ENCODE measurements at regions not wholly inside any gene's neighbourhood (a gene's known extent, or its start where the extent isn't known, plus 50 kb on each side); places are given as distances from the start of the nearest gene placed in this dataset.

GRCh38 chr1:148263128-148263905, 111.2 kb upstream of the NBPF11 start:
- TF ChIP-seq ATF2 (CRISPR knock-in tag; IDR thresholded peaks at IDR 0.05; ENCODE audit: borderline replicate concordance, low read depth) (peak; percentile 90), CTCF (IDR thresholded peaks at IDR 0.05) (no peak), NR3C1 (CRISPR knock-in tag; conservative IDR thresholded peaks at IDR 0.05; ENCODE audit: low read depth) (peak; percentile 97), SMAD4 (CRISPR knock-in tag; IDR thresholded peaks at IDR 0.05) (peak; percentile 89), JUN (CRISPR knock-in tag; IDR thresholded peaks at IDR 0.05) (peak; percentile 83), ZNF317 (CRISPR knock-in tag; IDR thresholded peaks at IDR 0.05; ENCODE audit: borderline replicate concordance, low read depth) (peak; percentile 54; the same call in 1 of the 2 replicates), FOXP4 (CRISPR knock-in tag; IDR thresholded peaks at IDR 0.05) (no peak; the same call in 1 of the 2 replicates), E2F4 (CRISPR knock-in tag; IDR thresholded peaks at IDR 0.05; ENCODE audit: borderline replicate concordance, low read depth) (peak; percentile 85; the same call in 1 of the 2 replicates), RORB (CRISPR knock-in tag; IDR thresholded peaks at IDR 0.05) (no peak), FOXJ3 (CRISPR knock-in tag; IDR thresholded peaks at IDR 0.05; ENCODE audit: borderline replicate concordance) (peak; percentile 90; the same call in 1 of the 2 replicates), RELA (CRISPR knock-in tag; IDR thresholded peaks at IDR 0.05; ENCODE audit: borderline replicate concordance) (peak; percentile 76; the same call in 1 of the 2 replicates), ATF1 (CRISPR knock-in tag; IDR thresholded peaks at IDR 0.05) (peak; percentile 95), ATF3 (CRISPR knock-in tag; conservative IDR thresholded peaks at IDR 0.05) (peak; percentile 91)
